Adrenal gland (tissue), 5 donors: ENCODE measurements at regions not wholly inside any gene's neighbourhood (a gene's known extent, or its start where the extent isn't known, plus 50 kb on each side); places are given as distances from the start of the nearest gene placed in this dataset.

ENCODE experiments used
- CTCF ChIP-seq, 6 experiments: fragments of 450-650 bp in 4 of 6; fragments of 200-600 bp in 2 of 6; sonication (generic) in 1 of 6; IDR thresholded peaks; 1 replicate in 5 of 6; 2 replicates in 1 of 6; pipeline versions ENCODE4 v1.5.1 to v1.8.0; 2016 to 2021; ENCODE audit warnings: antibody characterized with exemption in 6 of 6, mild to moderate bottlenecking in 2 of 6, moderate library complexity in 1 of 6
- POLR2A ChIP-seq, 2 donors: fragments of 450-650 bp; IDR thresholded peaks; one replicate each; pipeline ENCODE4 v1.6.1; 2017; ENCODE audit warnings: antibody characterized with exemption in 2 of 2, mild to moderate bottlenecking in 2 of 2, moderate library complexity in 1 of 2
- donor health status: DM: no; HTN: no; CAD: no.

GRCh38 chr10:94150541-94151184 lies 156.9 kb downstream of the PLCE1 start:
- TF ChIP-seq CTCF (IDR thresholded peaks at IDR 0.05) = no peak
- TF ChIP-seq POLR2A (IDR thresholded peaks at IDR 0.05) = no peak
